Stimulated activated CD4-positive, alpha-beta T cell treated with anti-CD3 and anti-CD28 coated beads, Interleukin-2, amount 100 ng/mL, for 4 hours (primary cell): ENCODE measurements at regions not wholly inside any gene's neighbourhood (a gene's known extent, or its start where the extent isn't known, plus 50 kb on each side); places are given as distances from the start of the nearest gene placed in this dataset.
"Not testable (repeated sequence)": the region's sequence is repeated elsewhere in the genome, so short reads cannot be mapped to it uniquely, and the experiment has no call there.

Experiments
- DNase-seq: peaks from one replicate; pipeline ENCODE4 v3.0.0-alpha.2; 2020; ENCODE audit warnings: low read depth

DNA sequence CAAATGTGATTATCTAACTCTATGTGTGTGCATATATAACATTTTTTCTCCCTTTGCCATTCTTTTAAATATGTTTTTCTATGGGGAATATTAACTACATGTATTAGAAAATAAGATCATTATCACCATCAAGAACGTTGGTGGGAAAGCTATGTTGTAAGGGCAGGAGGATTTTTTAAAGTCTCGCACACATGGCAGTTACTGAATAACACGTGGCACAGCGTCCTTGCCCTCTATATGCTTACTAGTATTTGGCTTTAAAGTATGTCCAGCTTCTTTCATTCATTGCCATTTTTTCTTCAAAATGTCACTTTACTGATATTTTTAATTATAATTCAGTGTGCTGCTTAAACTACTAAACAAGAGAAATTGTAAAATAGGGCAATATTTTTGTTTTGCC lies 944.3 kb downstream of the SOCS6 start:
- DNase-seq = no peak

DNA sequence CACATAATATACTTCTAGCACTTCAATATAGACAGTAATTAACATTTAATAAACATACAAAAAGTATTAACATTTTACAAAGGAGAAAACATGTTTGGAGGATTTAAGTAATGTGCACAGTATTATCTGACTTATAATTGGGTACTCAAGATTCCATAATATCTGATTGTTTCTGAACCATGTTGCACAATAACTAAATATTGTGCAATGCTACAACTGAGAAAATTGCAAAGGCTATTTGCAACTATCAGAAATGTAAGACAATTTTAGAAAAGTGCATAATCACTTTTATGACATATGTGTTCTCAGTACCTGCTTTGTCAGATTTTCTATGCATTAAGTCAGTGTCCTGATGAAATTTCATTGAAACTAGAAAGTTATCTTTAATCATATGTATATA lies 934.6 kb downstream of the SOCS6 start:
- DNase-seq = no peak

- DNase-seq = no peak
Measured at GRCh38 chr18:71221405-71221804, 932.6 kb downstream of the SOCS6 start.

- DNase-seq = not testable (repeated sequence)
Measured at GRCh38 chr18:71212739-71213138, 923.9 kb downstream of the SOCS6 start.

- DNase-seq = no peak
Measured at GRCh38 chr18:71212222-71212621, 923.4 kb downstream of the SOCS6 start.

- no peak for DNase-seq
Measured at GRCh38 chr18:71209944-71210343, 921.1 kb downstream of the SOCS6 start.

- no peak for DNase-seq
Measured at GRCh38 chr18:71194438-71194837, 905.6 kb downstream of the SOCS6 start.

DNA sequence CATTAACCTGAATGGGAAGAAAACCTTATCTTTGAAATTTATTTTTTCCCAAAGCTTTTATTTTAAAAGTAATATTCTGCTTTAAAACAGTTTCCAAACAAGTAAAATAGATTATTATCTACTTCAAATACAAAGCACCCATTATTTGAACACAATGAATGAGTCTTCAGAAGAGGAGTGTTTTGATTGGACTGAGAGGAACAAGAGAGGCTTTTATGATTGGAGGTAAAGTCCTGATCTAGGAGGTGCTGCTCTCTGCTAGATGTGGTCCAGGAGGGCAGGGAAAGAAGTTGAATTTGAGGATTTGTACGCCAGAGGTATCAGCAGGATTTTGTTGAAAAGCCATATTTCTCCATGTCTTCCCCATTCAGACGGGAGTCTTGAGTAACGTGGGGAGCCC lies 900.7 kb downstream of the SOCS6 start:
- no peak for DNase-seq

DNA sequence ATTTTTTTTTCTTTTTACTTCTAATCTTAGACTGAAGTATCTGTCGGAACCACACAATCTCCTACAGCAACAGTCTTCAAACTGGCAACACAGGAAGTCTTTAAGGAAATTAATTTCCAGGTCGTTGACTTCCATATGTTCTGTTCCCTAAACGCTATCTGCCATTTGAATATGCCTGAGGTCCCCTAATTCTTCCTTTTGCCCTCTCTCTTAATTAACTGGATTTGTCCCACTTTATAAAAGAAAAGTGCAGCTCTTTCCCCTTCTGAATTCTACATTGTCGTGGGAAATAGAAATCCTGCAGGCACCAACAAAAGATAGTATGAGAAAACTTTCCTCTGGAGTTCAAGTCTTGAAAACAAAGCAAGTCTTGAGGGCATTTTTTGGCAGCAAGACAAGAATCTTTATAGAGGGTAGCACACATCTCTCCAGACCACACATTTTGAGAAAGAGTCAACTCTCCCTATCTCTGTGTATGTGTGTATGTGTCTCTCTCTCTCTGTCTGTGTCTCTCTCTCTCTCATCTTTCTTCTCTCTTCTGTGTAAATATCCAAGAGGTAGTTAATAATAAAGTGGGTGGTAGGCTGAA lies 879.8 kb downstream of the SOCS6 start:
- no peak for DNase-seq

GRCh38 chr18:71136487-71136886 lies 847.6 kb downstream of the SOCS6 start:
- no peak for DNase-seq

- DNase-seq = no peak
Measured at GRCh38 chr18:71134122-71134521, 845.3 kb downstream of the SOCS6 start.

- no peak for DNase-seq
Measured at GRCh38 chr18:71131918-71132317, 843.1 kb downstream of the SOCS6 start.

GRCh38 chr18:71130351-71130750 lies 841.5 kb downstream of the SOCS6 start:
- no peak for DNase-seq

- DNase-seq = no peak
Measured at GRCh38 chr18:71125581-71125980, 836.7 kb downstream of the SOCS6 start.

DNA sequence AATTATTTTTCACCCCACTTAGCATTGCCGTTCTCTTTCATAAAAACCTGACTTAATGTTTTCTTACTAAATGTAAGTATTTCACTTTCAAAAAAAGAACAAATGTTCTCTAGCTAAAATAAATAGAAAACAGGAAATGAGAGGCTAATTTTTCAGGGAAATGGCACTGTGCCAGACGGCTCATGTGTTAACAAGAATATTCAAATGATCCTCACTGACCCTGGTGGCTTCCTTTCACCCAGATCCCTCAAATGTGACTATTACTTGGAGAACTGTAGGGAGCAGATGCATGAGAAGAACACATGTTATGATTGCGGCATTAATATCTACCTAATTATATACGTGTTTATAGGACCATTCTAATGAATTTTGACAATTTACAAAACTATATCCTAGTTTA lies 827.7 kb downstream of the SOCS6 start:
- no peak for DNase-seq

- no peak for DNase-seq
Measured at GRCh38 chr18:71115261-71115660, 826.4 kb downstream of the SOCS6 start.

GRCh38 chr18:71114550-71115210 lies 825.8 kb downstream of the SOCS6 start:
- no peak for DNase-seq

- DNase-seq = no peak
Measured at GRCh38 chr18:71107244-71107643, 818.4 kb downstream of the SOCS6 start.

GRCh38 chr18:71106701-71107100 lies 817.9 kb downstream of the SOCS6 start:
- no peak for DNase-seq

- no peak for DNase-seq
Measured at GRCh38 chr18:71105994-71106546, 817.2 kb downstream of the SOCS6 start.

DNA sequence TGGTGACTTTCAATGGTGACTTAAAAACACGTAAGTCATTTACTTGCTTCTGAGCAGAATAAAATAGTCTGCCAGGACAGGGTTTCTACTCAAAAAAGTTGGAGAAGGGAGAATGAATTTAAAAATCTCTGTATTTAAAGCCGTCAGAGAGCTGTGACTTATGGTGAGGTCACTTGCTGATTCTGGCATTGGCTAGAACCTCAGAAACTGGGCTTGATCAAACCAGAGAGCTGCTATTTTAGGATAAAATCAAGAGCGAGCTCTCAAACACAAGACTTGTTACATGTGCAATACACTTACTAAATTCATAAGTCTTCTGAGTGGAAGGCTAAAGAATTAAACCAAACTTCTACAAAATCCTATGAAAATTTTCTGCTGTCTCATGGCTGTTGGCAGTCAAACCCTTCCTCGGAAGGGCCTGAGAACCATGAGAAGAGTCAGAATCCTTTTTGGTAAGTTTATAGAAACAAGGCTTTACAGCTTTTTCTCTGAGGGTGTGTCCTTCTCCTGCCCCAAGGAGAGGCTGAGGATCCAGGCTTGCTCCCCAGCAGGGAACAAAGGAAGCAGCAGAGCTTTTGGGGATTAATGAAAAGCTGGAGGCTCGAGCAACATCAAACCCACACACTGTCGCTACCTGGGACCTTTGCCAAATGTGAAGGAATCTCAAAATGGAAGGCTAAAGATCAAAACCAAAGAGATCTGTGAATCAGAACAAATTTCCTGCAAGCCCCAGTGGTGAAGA lies 816.4 kb downstream of the SOCS6 start:
- DNase-seq = no peak

DNA sequence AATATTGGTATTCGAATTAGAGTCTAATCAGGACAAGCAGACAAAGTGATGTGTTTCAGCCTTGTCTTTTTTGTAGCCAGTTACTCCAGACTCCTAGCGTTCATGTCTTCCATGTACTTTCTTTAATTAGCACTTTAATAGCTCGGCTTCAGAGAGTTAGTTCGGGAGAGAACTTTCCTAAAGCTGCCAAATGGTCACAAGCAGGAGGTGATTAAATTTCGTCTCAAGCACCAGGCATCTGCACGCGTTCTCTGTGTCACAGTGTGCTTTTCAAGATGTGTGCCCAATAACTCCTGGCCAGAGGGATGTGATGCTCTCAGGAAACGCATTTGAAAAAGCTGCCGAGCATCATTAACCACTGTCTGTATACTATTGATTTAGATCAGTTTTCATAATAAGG lies 790.8 kb downstream of the SOCS6 start:
- no peak for DNase-seq

DNA sequence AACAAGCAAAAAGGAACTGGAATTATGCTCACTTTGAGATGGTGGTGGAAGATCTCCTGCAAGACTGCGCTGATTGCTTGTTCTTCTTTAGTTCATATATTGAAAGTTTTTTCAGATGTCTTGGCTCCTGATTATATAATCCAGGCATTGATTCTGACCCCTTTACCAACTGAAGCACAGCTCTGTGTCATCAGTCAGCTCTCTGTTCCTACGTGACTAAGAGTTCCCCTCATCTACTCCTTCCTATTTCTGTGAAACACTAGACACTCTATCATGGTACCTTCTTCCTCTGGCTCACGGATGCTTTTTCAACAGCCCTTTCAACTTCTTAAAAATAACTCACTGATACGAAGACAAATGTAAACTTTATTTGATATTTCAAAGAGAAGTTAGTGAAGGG lies 788.6 kb downstream of the SOCS6 start:
- no peak for DNase-seq
